ENCODE measurements at regions not wholly inside any gene's neighbourhood (a gene's known extent, or its start where the extent isn't known, plus 50 kb on each side); places are given as distances from the start of the nearest gene placed in this dataset.

- H3K36me3 ChIP-seq (ENCODE audit: control insufficient read depth, insufficient read depth, low read length, severe bottlenecking) = no peaks in the 10 kb centered on the region
- H3K27me3 ChIP-seq (replicated peaks; ENCODE audit: control insufficient read depth, insufficient read depth, low read length) = peaks cover 31% of the 10 kb centered on the region
- no peaks in the 10 kb centered on the region for H3K9me3 ChIP-seq (ENCODE audit: control insufficient read depth, low read length)
- no peak overlapping the region for H3K4me3 ChIP-seq (ENCODE audit: low read length)
- no peaks in the 10 kb centered on the region for H3K4me1 ChIP-seq (ENCODE audit: control insufficient read depth, insufficient read depth, low read length)
- DNase-seq (ENCODE audit: low read depth) = no peak
- no peak overlapping the region for H3K9ac ChIP-seq (ENCODE audit: low read length)
Measured at GRCh38 chr11:112540261-112540660, 279.6 kb upstream of the PLET1 start.

- DNase-seq (ENCODE audit: low read depth) = no peak
- Histone ChIP-seq H3K36me3 (ENCODE audit: control insufficient read depth, insufficient read depth, low read length, severe bottlenecking) (no peaks in the 10 kb centered on the region), H3K9ac (ENCODE audit: low read length) (no peak overlapping the region), H3K27me3 (replicated peaks; ENCODE audit: control insufficient read depth, insufficient read depth, low read length) (peaks cover 28% of the 10 kb centered on the region), H3K4me3 (ENCODE audit: low read length) (no peak overlapping the region), H3K4me1 (ENCODE audit: control insufficient read depth, insufficient read depth, low read length) (no peaks in the 10 kb centered on the region), H3K9me3 (ENCODE audit: control insufficient read depth, low read length) (no peaks in the 10 kb centered on the region)
Measured at GRCh38 chr11:112541140-112542046, 280.7 kb upstream of the PLET1 start.

GRCh38 chr11:112542479-112542878 lies 281.8 kb upstream of the PLET1 start:
- Histone ChIP-seq H3K27me3 (replicated peaks; ENCODE audit: control insufficient read depth, insufficient read depth, low read length) (peaks cover 19% of the 10 kb centered on the region), H3K4me3 (ENCODE audit: low read length) (no peak overlapping the region), H3K9me3 (ENCODE audit: control insufficient read depth, low read length) (no peaks in the 10 kb centered on the region), H3K36me3 (ENCODE audit: control insufficient read depth, insufficient read depth, low read length, severe bottlenecking) (no peaks in the 10 kb centered on the region), H3K9ac (ENCODE audit: low read length) (no peak overlapping the region), H3K4me1 (ENCODE audit: control insufficient read depth, insufficient read depth, low read length) (no peaks in the 10 kb centered on the region)
- no peak for DNase-seq (ENCODE audit: low read depth)

- Histone ChIP-seq H3K9me3 (ENCODE audit: control insufficient read depth, low read length) (no peaks in the 10 kb centered on the region), H3K4me3 (ENCODE audit: low read length) (no peak overlapping the region), H3K4me1 (ENCODE audit: control insufficient read depth, insufficient read depth, low read length) (no peaks in the 10 kb centered on the region), H3K27me3 (replicated peaks; ENCODE audit: control insufficient read depth, insufficient read depth, low read length) (peaks cover 24% of the 10 kb centered on the region), H3K9ac (ENCODE audit: low read length) (no peak overlapping the region), H3K36me3 (ENCODE audit: control insufficient read depth, insufficient read depth, low read length, severe bottlenecking) (no peaks in the 10 kb centered on the region)
- no peak for DNase-seq (ENCODE audit: low read depth)
Measured at GRCh38 chr11:112543390-112543789, 282.7 kb upstream of the PLET1 start.

- Histone ChIP-seq H3K9me3 (ENCODE audit: control insufficient read depth, low read length) (no peaks in the 10 kb centered on the region), H3K4me3 (ENCODE audit: low read length) (no peak overlapping the region), H3K36me3 (ENCODE audit: control insufficient read depth, insufficient read depth, low read length, severe bottlenecking) (no peaks in the 10 kb centered on the region), H3K9ac (ENCODE audit: low read length) (no peak overlapping the region), H3K4me1 (ENCODE audit: control insufficient read depth, insufficient read depth, low read length) (no peaks in the 10 kb centered on the region), H3K27me3 (replicated peaks; ENCODE audit: control insufficient read depth, insufficient read depth, low read length) (peaks cover 44% of the 10 kb centered on the region)
- no peak for DNase-seq (ENCODE audit: low read depth)
Measured at GRCh38 chr11:112548641-112549040, 288.0 kb upstream of the PLET1 start.

GRCh38 chr11:112553205-112553731 lies 292.6 kb upstream of the PLET1 start:
- no peak for DNase-seq (ENCODE audit: low read depth)
- Histone ChIP-seq H3K4me3 (ENCODE audit: low read length) (no peak overlapping the region), H3K9ac (ENCODE audit: low read length) (no peak overlapping the region), H3K9me3 (ENCODE audit: control insufficient read depth, low read length) (no peaks in the 10 kb centered on the region), H3K4me1 (ENCODE audit: control insufficient read depth, insufficient read depth, low read length) (no peaks in the 10 kb centered on the region), H3K36me3 (ENCODE audit: control insufficient read depth, insufficient read depth, low read length, severe bottlenecking) (no peaks in the 10 kb centered on the region), H3K27me3 (replicated peaks; ENCODE audit: control insufficient read depth, insufficient read depth, low read length) (peaks cover 42% of the 10 kb centered on the region)

- Histone ChIP-seq H3K4me3 (ENCODE audit: low read length) (no peak overlapping the region), H3K9me3 (ENCODE audit: control insufficient read depth, low read length) (no peaks in the 10 kb centered on the region), H3K9ac (ENCODE audit: low read length) (no peak overlapping the region), H3K36me3 (ENCODE audit: control insufficient read depth, insufficient read depth, low read length, severe bottlenecking) (no peaks in the 10 kb centered on the region), H3K27me3 (replicated peaks; ENCODE audit: control insufficient read depth, insufficient read depth, low read length) (peaks cover 34% of the 10 kb centered on the region), H3K4me1 (ENCODE audit: control insufficient read depth, insufficient read depth, low read length) (no peaks in the 10 kb centered on the region)
- no peak for DNase-seq (ENCODE audit: low read depth)
Measured at GRCh38 chr11:112554586-112554985, 293.9 kb upstream of the PLET1 start.

GRCh38 chr11:112555491-112556364 lies 295.1 kb upstream of the PLET1 start:
- DNase-seq (ENCODE audit: low read depth) = peak; percentile 42
- Histone ChIP-seq H3K9ac (ENCODE audit: low read length) (no peak overlapping the region), H3K36me3 (ENCODE audit: control insufficient read depth, insufficient read depth, low read length, severe bottlenecking) (no peaks in the 10 kb centered on the region), H3K27me3 (replicated peaks; ENCODE audit: control insufficient read depth, insufficient read depth, low read length) (peaks cover 27% of the 10 kb centered on the region), H3K4me1 (ENCODE audit: control insufficient read depth, insufficient read depth, low read length) (no peaks in the 10 kb centered on the region), H3K4me3 (ENCODE audit: low read length) (no peak overlapping the region), H3K9me3 (ENCODE audit: control insufficient read depth, low read length) (no peaks in the 10 kb centered on the region)

GRCh38 chr11:112558691-112559090 lies 298.0 kb upstream of the PLET1 start:
- no peaks in the 10 kb centered on the region for H3K9me3 ChIP-seq (ENCODE audit: control insufficient read depth, low read length)
- H3K27me3 ChIP-seq (replicated peaks; ENCODE audit: control insufficient read depth, insufficient read depth, low read length) = peaks cover 18% of the 10 kb centered on the region
- DNase-seq (ENCODE audit: low read depth) = peak; percentile 28
- H3K4me1 ChIP-seq (ENCODE audit: control insufficient read depth, insufficient read depth, low read length) = no peaks in the 10 kb centered on the region
- no peak overlapping the region for H3K9ac ChIP-seq (ENCODE audit: low read length)
- H3K4me3 ChIP-seq (ENCODE audit: low read length) = no peak overlapping the region
- no peaks in the 10 kb centered on the region for H3K36me3 ChIP-seq (ENCODE audit: control insufficient read depth, insufficient read depth, low read length, severe bottlenecking)

GRCh38 chr11:112563808-112564207 lies 303.1 kb upstream of the PLET1 start:
- no peak for DNase-seq (ENCODE audit: low read depth)
- H3K9me3 ChIP-seq (ENCODE audit: control insufficient read depth, low read length) = peaks cover 6% of the 10 kb centered on the region
- peaks cover 6% of the 10 kb centered on the region for H3K27me3 ChIP-seq (replicated peaks; ENCODE audit: control insufficient read depth, insufficient read depth, low read length)
- H3K4me1 ChIP-seq (ENCODE audit: control insufficient read depth, insufficient read depth, low read length) = peaks cover 4% of the 10 kb centered on the region
- no peak overlapping the region for H3K9ac ChIP-seq (ENCODE audit: low read length)
- no peaks in the 10 kb centered on the region for H3K36me3 ChIP-seq (ENCODE audit: control insufficient read depth, insufficient read depth, low read length, severe bottlenecking)
- no peak overlapping the region for H3K4me3 ChIP-seq (ENCODE audit: low read length)

Data from adipocyte (in vitro differentiated cells).